ENCODE measurements at regions not wholly inside any gene's neighbourhood (a gene's known extent, or its start where the extent isn't known, plus 50 kb on each side); places are given as distances from the start of the nearest gene placed in this dataset.

- DNase-seq (ENCODE audit: low read depth), result no peak
- no peak for TF ChIP-seq CTCF (IDR thresholded peaks at IDR 0.05; ENCODE audit: low read depth, low read length, missing control alignments)
- in situ Hi-C loops (cut with HindIII; ENCODE audit: low sequenced_read_pairs), result no loop called here
- no peak overlapping the region for H3K4me3 ChIP-seq (ENCODE audit: low read depth, low read length)
Observed at GRCh38 chr6:169852504-169853195, 101.2 kb downstream of the ERMARD start.

GRCh38 chr6:169851641-169852503 lies 100.5 kb downstream of the ERMARD start:
- peak; percentile 2 for DNase-seq (ENCODE audit: low read depth)
- no peak for TF ChIP-seq CTCF (IDR thresholded peaks at IDR 0.05; ENCODE audit: low read depth, low read length, missing control alignments)
- no peak overlapping the region for H3K4me3 ChIP-seq (ENCODE audit: low read depth, low read length)
- in situ Hi-C loops (cut with HindIII; ENCODE audit: low sequenced_read_pairs), result no loop called here

GRCh38 chr6:169850746-169851145 lies 99.3 kb downstream of the ERMARD start:
- TF ChIP-seq CTCF (IDR thresholded peaks at IDR 0.05; ENCODE audit: low read depth, low read length, missing control alignments), result no peak
- DNase-seq (ENCODE audit: low read depth), result no peak
- H3K4me3 ChIP-seq (ENCODE audit: low read depth, low read length), result no peak overlapping the region
- in situ Hi-C loops (cut with HindIII; ENCODE audit: low sequenced_read_pairs), result no loop called here

- no peak overlapping the region for H3K4me3 ChIP-seq (ENCODE audit: low read depth, low read length)
- no peak for DNase-seq (ENCODE audit: low read depth)
- TF ChIP-seq CTCF (IDR thresholded peaks at IDR 0.05; ENCODE audit: low read depth, low read length, missing control alignments), result no peak
- in situ Hi-C loops (cut with HindIII; ENCODE audit: low sequenced_read_pairs), result no loop called here
Observed at GRCh38 chr6:169850154-169850553, 98.7 kb downstream of the ERMARD start.

GRCh38 chr6:169849396-169849795 lies 98.0 kb downstream of the ERMARD start:
- no peak for DNase-seq (ENCODE audit: low read depth)
- in situ Hi-C loops (cut with HindIII; ENCODE audit: low sequenced_read_pairs), result loop anchor here (25.0 kb wide), 1 partner anchor 288 kb away; no protein-coding TSS in a partner anchor
- H3K4me3 ChIP-seq (ENCODE audit: low read depth, low read length), result no peak overlapping the region
- TF ChIP-seq CTCF (IDR thresholded peaks at IDR 0.05; ENCODE audit: low read depth, low read length, missing control alignments), result no peak

- in situ Hi-C loops (cut with HindIII; ENCODE audit: low sequenced_read_pairs), result loop anchor here (25.0 kb wide), 1 partner anchor 288 kb away; no protein-coding TSS in a partner anchor
- TF ChIP-seq CTCF (IDR thresholded peaks at IDR 0.05; ENCODE audit: low read depth, low read length, missing control alignments), result no peak
- no peak overlapping the region for H3K4me3 ChIP-seq (ENCODE audit: low read depth, low read length)
- no peak for DNase-seq (ENCODE audit: low read depth)
Observed at GRCh38 chr6:169848946-169849345, 97.5 kb downstream of the ERMARD start.

Measured in astrocyte of the cerebellum (primary cell).